DND-41 (cell line): ENCODE measurements at regions not wholly inside any gene's neighbourhood (a gene's known extent, or its start where the extent isn't known, plus 50 kb on each side); places are given as distances from the start of the nearest gene placed in this dataset.

Experiments used
- ATAC-seq: fragments of 200-7000 bp; cut with Tn5 transposase; 3 replicates; pipeline ENCODE4 v1.9.1; 2021; ENCODE audit warnings: low read depth; ENCODE audit not compliant: insufficient read depth
- DNase-seq: peaks from one replicate; pipeline ENCODE4 v3.0.0-alpha.2; 2020
- H2AFZ ChIP-seq: 2 replicates; pipeline ENCODE4 v1.6.0; 2012; ENCODE audit warnings: low read depth, low read length
- H3K27ac ChIP-seq: 2 replicates; pipeline ENCODE4 v1.5.1; 2012; ENCODE audit warnings: low read length, inconsistent platforms
- H3K27me3 ChIP-seq: fragments of 200-600 bp; sonication (generic); 2 replicates; pipeline ENCODE4 v1.6.0; 2012; ENCODE audit warnings: low read length, mild to moderate bottlenecking, inconsistent platforms; ENCODE audit not compliant: insufficient read depth, poor library complexity
- H3K36me3 ChIP-seq: 2 replicates; pipeline ENCODE4 v1.5.1; 2012; ENCODE audit warnings: low read length, inconsistent platforms; ENCODE audit not compliant: insufficient read depth
- H3K4me1 ChIP-seq: 2 replicates; pipeline ENCODE4 v1.5.1; 2012; ENCODE audit warnings: mild to moderate bottlenecking, low read length; ENCODE audit not compliant: insufficient read depth
- H3K4me2 ChIP-seq: 2 replicates; pipeline ENCODE4 v1.6.0; 2012; ENCODE audit warnings: mild to moderate bottlenecking, moderate library complexity, low read length, inconsistent platforms; ENCODE audit not compliant: insufficient read depth
- H3K4me3 ChIP-seq, 2 experiments: fragments of 200-600 bp in 1 of 2; shearing (Covaris generic) in 1 of 2; 2 replicates each; pipeline ENCODE4 v1.5.1; 2012 to 2016; ENCODE audit warnings: inconsistent platforms in 2 of 2, low read length in 2 of 2, mild to moderate bottlenecking in 2 of 2, low read depth in 1 of 2, moderate library complexity in 1 of 2
- H3K79me2 ChIP-seq: 2 replicates; pipeline ENCODE4 v1.6.0; 2012; ENCODE audit warnings: low read length, inconsistent platforms; ENCODE audit not compliant: insufficient read depth
- H3K9ac ChIP-seq: 2 replicates; pipeline ENCODE4 v1.6.0; 2012; ENCODE audit warnings: low read depth, mild to moderate bottlenecking, inconsistent platforms, low read length, moderate library complexity
- H3K9me3 ChIP-seq: 2 replicates; pipeline ENCODE4 v1.5.1; 2012; ENCODE audit warnings: low read length, moderate library complexity, mild to moderate bottlenecking, inconsistent platforms; ENCODE audit not compliant: insufficient read depth, severe bottlenecking
- H4K20me1 ChIP-seq: 2 replicates; pipeline ENCODE4 v1.6.0; 2012; ENCODE audit warnings: low read length; ENCODE audit not compliant: insufficient read depth
- CTCF ChIP-seq: IDR thresholded peaks from 2 replicates; pipeline ENCODE4 v1.5.1; 2012; ENCODE audit warnings: borderline replicate concordance, low read length, moderate library complexity, mild to moderate bottlenecking; ENCODE audit not compliant: poor library complexity, severe bottlenecking; ENCODE audit errors: extremely low read depth
- EZH2 ChIP-seq: IDR thresholded peaks from 3 replicates; pipeline ENCODE4 v1.6.1; 2012; ENCODE audit warnings: borderline replicate concordance, low read depth, mild to moderate bottlenecking, moderate library complexity, low read length, inconsistent platforms; ENCODE audit not compliant: severe bottlenecking

GRCh38 chr3:166607933-166608521, 770.8 kb upstream of the BCHE start:
- H3K79me2 ChIP-seq, result no peaks in the 10 kb centered on the region
- H3K9me3 ChIP-seq, result no peaks in the 10 kb centered on the region
- no peaks in the 10 kb centered on the region for H4K20me1 ChIP-seq
- H3K4me2 ChIP-seq, result no peak overlapping the region
- no peak for ATAC-seq
- DNase-seq, result no peak
- no peaks in the 10 kb centered on the region for H3K27me3 ChIP-seq
- H2AFZ ChIP-seq, result no peak overlapping the region
- H3K9ac ChIP-seq, result no peak overlapping the region
- no peak overlapping the region for H3K4me3 ChIP-seq
- TF ChIP-seq CTCF, result no peak
- no peaks in the 10 kb centered on the region for H3K36me3 ChIP-seq
- H3K4me1 ChIP-seq, result no peaks in the 10 kb centered on the region
- no peak overlapping the region for H3K27ac ChIP-seq

DNA sequence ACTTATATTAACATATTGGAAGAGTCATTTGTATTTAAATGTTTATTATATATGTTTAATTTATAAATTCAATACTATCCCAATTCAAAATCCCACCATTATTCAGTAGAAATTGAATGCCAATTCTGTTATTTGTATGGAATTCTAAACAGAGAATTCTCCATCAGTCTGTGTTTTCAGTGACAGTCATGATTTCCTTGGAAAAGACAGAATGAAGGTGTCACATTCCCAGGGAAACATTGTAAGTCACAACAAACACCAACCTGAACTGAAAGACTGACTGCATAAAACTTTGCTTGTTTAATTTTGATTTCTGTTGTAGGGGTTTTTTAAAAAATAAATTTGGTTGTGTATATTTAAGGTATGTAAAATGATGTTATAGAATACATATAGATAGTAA, 769.8 kb upstream of the BCHE start:
- Histone ChIP-seq H3K27ac (no peak overlapping the region), H3K4me1 (no peaks in the 10 kb centered on the region), H3K4me3 (no peak overlapping the region), H3K4me2 (no peak overlapping the region), H3K9me3 (no peaks in the 10 kb centered on the region), H4K20me1 (no peaks in the 10 kb centered on the region), H3K27me3 (no peaks in the 10 kb centered on the region), H3K9ac (no peak overlapping the region), H3K36me3 (no peaks in the 10 kb centered on the region), H2AFZ (no peak overlapping the region), H3K79me2 (no peaks in the 10 kb centered on the region)
- ATAC-seq, result no peak
- no peak for DNase-seq
- TF ChIP-seq CTCF, result no peak
- TF ChIP-seq EZH2, result no peak

DNA sequence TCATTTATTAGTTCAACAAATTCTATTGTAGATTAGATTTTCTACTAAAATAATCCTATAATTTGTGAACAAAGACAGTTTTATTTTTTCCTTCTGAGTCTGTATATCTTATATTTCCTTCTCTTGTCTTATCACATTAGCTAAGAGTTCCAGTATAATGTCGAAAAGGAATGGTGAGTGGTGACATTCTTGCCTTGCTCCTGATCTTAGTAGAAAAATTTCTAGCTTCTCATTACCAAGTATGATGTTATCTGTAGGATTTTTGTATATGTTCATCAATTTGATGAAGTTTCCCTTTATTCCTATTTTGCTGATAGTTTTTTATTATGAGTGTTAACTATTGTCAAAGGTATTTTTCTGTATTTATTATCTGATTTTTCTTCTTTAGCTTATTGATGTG, 756.6 kb upstream of the BCHE start:
- H3K79me2 ChIP-seq, result no peaks in the 10 kb centered on the region
- H3K27ac ChIP-seq, result no peak overlapping the region
- no peak overlapping the region for H3K4me2 ChIP-seq
- DNase-seq (no peak), ATAC-seq (no peak)
- H2AFZ ChIP-seq, result no peak overlapping the region
- no peaks in the 10 kb centered on the region for H3K9me3 ChIP-seq
- TF ChIP-seq CTCF, result no peak
- TF ChIP-seq EZH2, result no peak
- no peaks in the 10 kb centered on the region for H3K27me3 ChIP-seq
- no peaks in the 10 kb centered on the region for H3K4me1 ChIP-seq
- H3K36me3 ChIP-seq, result no peaks in the 10 kb centered on the region
- H3K4me3 ChIP-seq, result no peak overlapping the region
- no peaks in the 10 kb centered on the region for H4K20me1 ChIP-seq
- H3K9ac ChIP-seq, result no peak overlapping the region

DNA sequence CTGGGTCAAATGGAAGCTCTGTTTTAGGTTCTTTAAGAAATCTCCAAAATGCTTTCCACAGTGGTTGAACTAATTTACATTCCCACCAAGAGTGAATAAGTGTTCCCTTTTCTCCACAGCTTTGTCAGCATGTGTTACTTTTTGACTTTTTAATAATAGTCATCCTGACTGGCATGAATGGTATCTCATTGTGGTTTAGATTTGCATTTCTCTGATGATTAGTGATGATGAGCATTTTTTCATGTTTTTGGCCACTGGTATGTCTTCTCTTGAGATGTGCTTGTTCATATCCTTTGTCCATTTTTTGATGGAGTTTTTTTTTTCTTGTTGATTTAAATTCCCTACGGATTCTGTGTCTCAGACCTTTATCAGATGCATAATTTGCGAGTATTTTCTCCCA, 745.0 kb upstream of the BCHE start:
- Histone ChIP-seq H4K20me1 (no peaks in the 10 kb centered on the region), H3K9ac (no peak overlapping the region), H3K27ac (no peak overlapping the region), H2AFZ (no peak overlapping the region), H3K4me2 (no peak overlapping the region), H3K4me3 (no peak overlapping the region), H3K79me2 (no peaks in the 10 kb centered on the region), H3K4me1 (no peaks in the 10 kb centered on the region), H3K9me3 (no peaks in the 10 kb centered on the region), H3K27me3 (no peaks in the 10 kb centered on the region), H3K36me3 (no peaks in the 10 kb centered on the region)
- no peak for ATAC-seq
- no peak for DNase-seq
- TF ChIP-seq EZH2, result no peak
- TF ChIP-seq CTCF, result no peak
